ENCODE measurements at regions not wholly inside any gene's neighbourhood (a gene's known extent, or its start where the extent isn't known, plus 50 kb on each side); places are given as distances from the start of the nearest gene placed in this dataset.

DNA sequence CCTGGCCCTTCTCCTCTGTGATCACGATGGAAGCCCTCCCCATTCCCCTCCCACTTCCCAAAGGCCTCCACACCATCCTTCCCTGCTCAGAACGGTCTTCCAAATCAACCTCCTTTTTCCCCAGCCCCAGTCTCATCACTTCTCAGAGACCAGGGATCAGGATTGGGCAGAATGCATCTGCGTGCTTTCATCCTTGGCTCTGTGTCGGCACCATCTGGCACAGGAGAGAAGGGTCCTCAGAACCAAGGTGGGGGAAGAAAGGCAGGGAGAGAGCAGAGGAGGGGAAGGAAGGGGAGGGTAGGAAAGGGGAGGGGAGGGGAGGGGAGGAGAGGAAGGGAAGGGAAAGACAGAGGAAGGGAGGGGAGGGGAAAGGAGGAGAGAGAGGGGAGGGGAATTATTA lies 52.4 kb upstream of the FICD start:
- H3K27me3 Mint-ChIP-seq, result peaks cover 29% of the 10 kb centered on the region
- peak overlapping the region; percentile 39 for H3K27ac Mint-ChIP-seq
- H3K4me1 Mint-ChIP-seq, result no peaks in the 10 kb centered on the region
- H3K4me3 Mint-ChIP-seq, result no peak overlapping the region
- H3K9me3 Mint-ChIP-seq, result no peaks in the 10 kb centered on the region
- no peaks in the 10 kb centered on the region for H3K36me3 Mint-ChIP-seq

- Mint-ChIP-seq H3K36me3 (no peaks in the 10 kb centered on the region), H3K27me3 (peaks cover 22% of the 10 kb centered on the region), H3K4me3 (no peak overlapping the region), H3K4me1 (no peaks in the 10 kb centered on the region), H3K27ac (no peak overlapping the region), H3K9me3 (no peaks in the 10 kb centered on the region)
Measured at GRCh38 chr12:108461058-108461660, 53.9 kb upstream of the FICD start.

DNA sequence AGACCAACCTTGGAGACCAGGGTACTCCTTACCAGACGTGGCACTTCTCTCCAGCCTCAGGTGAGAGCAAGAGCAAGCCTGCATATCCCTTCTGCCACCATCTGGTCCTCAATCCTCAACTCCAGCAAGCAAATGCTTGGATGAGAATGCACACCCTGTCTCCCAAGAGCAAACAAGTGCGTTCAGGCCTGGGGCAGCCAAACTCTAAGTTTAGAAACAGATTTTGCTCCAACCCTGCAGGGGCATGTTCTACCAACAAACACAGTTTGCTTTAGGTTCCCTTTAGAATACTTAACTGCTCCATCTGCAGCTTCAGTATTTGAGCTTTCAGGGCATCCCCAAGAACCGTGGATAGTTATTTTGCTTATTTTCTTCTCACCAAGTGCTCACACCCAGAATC lies 55.9 kb upstream of the FICD start:
- Mint-ChIP-seq H3K27ac (no peak overlapping the region), H3K27me3 (peaks cover 19% of the 10 kb centered on the region), H3K4me1 (no peaks in the 10 kb centered on the region), H3K36me3 (no peaks in the 10 kb centered on the region), H3K4me3 (no peak overlapping the region), H3K9me3 (no peaks in the 10 kb centered on the region)

- no peaks in the 10 kb centered on the region for H3K4me1 Mint-ChIP-seq
- no peak overlapping the region for H3K27ac Mint-ChIP-seq
- no peaks in the 10 kb centered on the region for H3K36me3 Mint-ChIP-seq
- H3K9me3 Mint-ChIP-seq, result no peaks in the 10 kb centered on the region
- peaks cover 21% of the 10 kb centered on the region for H3K27me3 Mint-ChIP-seq
- H3K4me3 Mint-ChIP-seq, result no peak overlapping the region
Measured at GRCh38 chr12:108457734-108458361, 57.2 kb upstream of the FICD start.

DNA sequence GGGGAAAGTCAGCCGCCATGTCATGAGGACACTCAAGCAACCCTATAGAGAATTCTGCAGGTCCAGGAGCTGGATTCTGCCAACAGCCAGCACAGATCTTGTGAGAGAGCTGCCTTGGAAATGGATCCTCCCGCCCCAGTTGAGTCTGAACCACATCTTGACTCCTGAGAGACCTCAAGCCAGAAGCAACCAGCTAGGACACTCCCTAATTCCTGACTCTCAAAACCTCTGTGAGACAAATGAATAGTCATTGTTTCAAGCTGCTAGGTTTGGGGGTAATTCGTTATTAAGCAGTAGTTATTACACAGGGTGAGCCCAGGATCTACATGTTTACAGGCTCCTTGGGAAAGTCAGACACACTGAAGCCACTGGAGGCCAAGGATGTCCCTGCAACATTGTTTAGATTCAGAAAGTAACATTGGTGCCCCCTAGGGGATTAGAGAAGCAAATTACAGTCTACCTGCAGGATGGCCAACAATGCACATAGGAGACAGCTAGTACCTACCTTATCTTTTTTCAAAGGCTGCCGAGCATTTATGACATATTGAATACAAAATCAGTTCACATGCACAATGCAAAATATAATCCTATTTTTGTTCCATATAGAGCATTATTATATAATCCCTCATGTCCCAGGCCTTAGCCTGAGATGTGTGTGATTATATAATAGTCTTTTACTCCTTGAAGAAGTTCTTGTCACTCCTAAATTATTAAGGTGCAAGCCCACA lies 57.9 kb upstream of the FICD start:
- Mint-ChIP-seq H3K4me3 (no peak overlapping the region), H3K27me3 (peaks cover 20% of the 10 kb centered on the region), H3K27ac (no peak overlapping the region), H3K9me3 (no peaks in the 10 kb centered on the region), H3K4me1 (no peaks in the 10 kb centered on the region), H3K36me3 (no peaks in the 10 kb centered on the region)

GRCh38 chr12:108455706-108456105 lies 59.4 kb upstream of the FICD start:
- Mint-ChIP-seq H3K27me3 (peaks cover 20% of the 10 kb centered on the region), H3K9me3 (no peaks in the 10 kb centered on the region), H3K36me3 (no peaks in the 10 kb centered on the region), H3K27ac (no peak overlapping the region), H3K4me1 (no peaks in the 10 kb centered on the region), H3K4me3 (no peak overlapping the region)

GRCh38 chr12:108454539-108455139 lies 60.4 kb upstream of the FICD start:
- Mint-ChIP-seq H3K9me3 (no peaks in the 10 kb centered on the region), H3K4me1 (no peaks in the 10 kb centered on the region), H3K27me3 (peaks cover 17% of the 10 kb centered on the region), H3K36me3 (no peaks in the 10 kb centered on the region), H3K4me3 (no peak overlapping the region), H3K27ac (no peak overlapping the region)

DNA sequence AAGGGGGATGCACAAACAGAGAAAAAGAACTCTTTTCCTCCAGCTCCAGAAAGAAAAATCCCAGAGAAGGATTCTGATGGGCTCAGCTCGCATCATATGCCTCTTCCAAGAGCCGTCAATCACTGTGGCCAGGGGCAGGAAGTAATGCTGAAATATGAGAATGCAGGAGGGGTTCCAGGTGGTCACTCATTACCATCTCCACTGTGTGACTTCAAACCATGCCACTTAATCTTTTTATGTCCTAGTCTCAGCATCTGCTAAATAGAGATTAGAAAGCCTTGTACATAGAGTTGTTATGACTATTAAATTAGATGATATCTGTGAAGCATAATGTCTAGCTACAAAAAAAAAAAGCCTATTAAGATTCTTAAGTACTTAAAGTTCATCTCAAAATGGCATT lies 65.6 kb upstream of the FICD start:
- H3K9me3 Mint-ChIP-seq, result no peaks in the 10 kb centered on the region
- H3K27ac Mint-ChIP-seq, result no peak overlapping the region
- no peaks in the 10 kb centered on the region for H3K36me3 Mint-ChIP-seq
- H3K4me3 Mint-ChIP-seq, result no peak overlapping the region
- H3K27me3 Mint-ChIP-seq, result peaks cover 15% of the 10 kb centered on the region
- H3K4me1 Mint-ChIP-seq, result no peaks in the 10 kb centered on the region

- Mint-ChIP-seq H3K36me3 (no peaks in the 10 kb centered on the region), H3K27me3 (peaks cover 14% of the 10 kb centered on the region), H3K4me3 (no peak overlapping the region), H3K9me3 (no peaks in the 10 kb centered on the region), H3K27ac (no peak overlapping the region), H3K4me1 (no peaks in the 10 kb centered on the region)
Measured at GRCh38 chr12:108448246-108448645, 66.8 kb upstream of the FICD start.

DNA sequence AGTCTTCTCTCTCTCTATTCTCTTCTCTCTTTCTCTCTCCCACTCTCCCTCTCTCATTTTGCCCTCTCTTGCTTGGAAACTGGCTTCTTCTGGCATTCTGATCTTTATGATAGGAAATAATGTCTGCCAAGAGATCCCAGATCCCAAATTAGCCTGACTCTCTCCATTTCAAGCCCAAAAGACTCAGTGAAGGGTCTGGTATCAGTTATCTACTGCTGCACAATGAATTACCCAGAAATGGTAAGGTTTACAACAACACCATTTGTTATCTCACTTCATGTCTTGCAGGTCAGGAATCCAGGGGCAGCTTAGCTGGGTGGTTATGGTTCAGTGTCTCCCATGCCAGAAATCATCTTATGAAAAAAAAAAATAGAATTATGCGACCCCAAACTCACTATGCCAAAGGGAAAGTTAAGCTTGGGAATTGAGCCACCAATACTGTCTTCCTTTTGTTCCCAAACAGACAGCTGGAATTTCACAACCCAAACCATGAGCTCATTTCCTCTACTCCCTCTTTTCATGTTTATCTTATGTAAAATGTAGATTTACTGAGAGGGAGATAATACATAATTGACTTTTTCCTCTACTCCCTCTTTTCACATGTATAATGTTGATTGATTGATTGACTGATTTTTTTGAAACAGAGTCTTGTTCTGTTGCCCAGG lies 67.8 kb upstream of the FICD start:
- no peak overlapping the region for H3K4me3 Mint-ChIP-seq
- peaks cover 10% of the 10 kb centered on the region for H3K27me3 Mint-ChIP-seq
- H3K4me1 Mint-ChIP-seq, result no peaks in the 10 kb centered on the region
- no peak overlapping the region for H3K27ac Mint-ChIP-seq
- H3K36me3 Mint-ChIP-seq, result no peaks in the 10 kb centered on the region
- H3K9me3 Mint-ChIP-seq, result no peaks in the 10 kb centered on the region

DNA sequence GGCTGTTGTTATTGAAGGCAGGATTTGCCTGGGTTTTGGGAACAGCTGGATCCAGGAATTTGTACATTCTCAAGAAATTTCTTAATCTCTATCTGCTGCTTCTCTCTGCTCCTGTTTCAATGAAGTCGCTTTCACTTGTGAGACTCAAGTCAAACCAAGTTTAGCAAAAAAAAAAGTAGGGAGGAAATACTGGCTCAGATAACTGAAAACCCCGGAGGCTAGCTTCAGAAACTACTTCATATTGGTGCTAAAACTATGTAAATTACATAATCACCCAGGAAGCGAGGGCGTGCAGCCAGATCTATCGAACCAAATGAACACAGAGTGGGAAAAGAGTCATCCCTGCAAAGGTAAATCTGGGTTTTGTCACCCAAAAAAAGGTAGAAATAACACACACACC lies 68.3 kb upstream of the FICD start:
- Mint-ChIP-seq H3K4me1 (no peaks in the 10 kb centered on the region), H3K4me3 (no peak overlapping the region), H3K27me3 (peaks cover 6% of the 10 kb centered on the region), H3K36me3 (no peaks in the 10 kb centered on the region), H3K9me3 (no peaks in the 10 kb centered on the region), H3K27ac (no peak overlapping the region)

GRCh38 chr12:108442910-108443309 lies 72.2 kb upstream of the FICD start:
- no peaks in the 10 kb centered on the region for H3K36me3 Mint-ChIP-seq
- H3K27me3 Mint-ChIP-seq, result peaks cover 8% of the 10 kb centered on the region
- H3K4me3 Mint-ChIP-seq, result no peak overlapping the region
- H3K4me1 Mint-ChIP-seq, result no peaks in the 10 kb centered on the region
- H3K9me3 Mint-ChIP-seq, result no peaks in the 10 kb centered on the region
- H3K27ac Mint-ChIP-seq, result no peak overlapping the region

- H3K27me3 Mint-ChIP-seq, result peaks cover 8% of the 10 kb centered on the region
- no peak overlapping the region for H3K27ac Mint-ChIP-seq
- H3K9me3 Mint-ChIP-seq, result no peaks in the 10 kb centered on the region
- H3K4me3 Mint-ChIP-seq, result no peak overlapping the region
- H3K36me3 Mint-ChIP-seq, result no peaks in the 10 kb centered on the region
- H3K4me1 Mint-ChIP-seq, result no peaks in the 10 kb centered on the region
Measured at GRCh38 chr12:108442067-108442466, 73.0 kb upstream of the FICD start.

DNA sequence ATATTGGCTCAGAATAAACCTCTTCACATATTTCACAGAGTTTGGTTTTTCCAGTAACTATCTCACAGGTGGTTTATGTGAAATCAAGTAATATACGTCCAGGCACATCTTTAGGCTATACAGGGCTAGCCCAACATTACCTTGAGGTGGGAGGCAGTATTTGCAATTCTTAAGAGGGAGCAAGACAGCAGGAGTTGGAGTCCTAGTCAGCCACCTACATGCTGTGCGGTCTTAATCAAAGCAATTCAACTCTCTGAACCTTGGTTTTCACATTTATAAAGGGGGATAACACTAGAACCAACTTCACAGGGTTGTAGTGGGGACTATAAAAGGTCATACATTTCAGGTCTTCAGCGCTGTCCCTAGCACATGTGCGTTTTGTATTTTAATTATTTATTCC lies 73.5 kb upstream of the FICD start:
- H3K27me3 Mint-ChIP-seq, result peaks cover 8% of the 10 kb centered on the region
- H3K4me3 Mint-ChIP-seq, result no peak overlapping the region
- H3K4me1 Mint-ChIP-seq, result no peaks in the 10 kb centered on the region
- H3K27ac Mint-ChIP-seq, result no peak overlapping the region
- no peaks in the 10 kb centered on the region for H3K9me3 Mint-ChIP-seq
- H3K36me3 Mint-ChIP-seq, result no peaks in the 10 kb centered on the region

DNA sequence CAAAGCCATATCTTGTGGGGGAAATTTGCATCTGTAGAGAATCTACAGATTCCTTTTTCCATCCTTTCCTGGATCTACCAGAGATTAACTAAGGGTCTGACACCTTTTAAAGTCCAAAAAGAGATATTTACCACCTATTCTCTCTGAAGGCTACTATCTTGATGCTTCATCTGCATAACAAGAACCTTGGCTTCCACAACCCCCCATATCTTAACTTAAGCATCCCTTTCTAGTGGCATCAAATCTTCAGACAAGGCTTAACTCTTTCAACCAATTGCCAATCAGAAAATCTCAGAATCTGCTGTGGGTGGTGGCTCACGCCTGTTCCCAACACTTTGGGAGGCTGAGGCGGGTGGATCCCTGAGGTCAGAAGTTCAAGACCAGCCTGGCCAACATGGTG lies 74.3 kb upstream of the FICD start:
- no peaks in the 10 kb centered on the region for H3K9me3 Mint-ChIP-seq
- no peak overlapping the region for H3K27ac Mint-ChIP-seq
- no peaks in the 10 kb centered on the region for H3K4me1 Mint-ChIP-seq
- H3K36me3 Mint-ChIP-seq, result no peaks in the 10 kb centered on the region
- no peak overlapping the region for H3K4me3 Mint-ChIP-seq
- H3K27me3 Mint-ChIP-seq, result peaks cover 9% of the 10 kb centered on the region

DNA sequence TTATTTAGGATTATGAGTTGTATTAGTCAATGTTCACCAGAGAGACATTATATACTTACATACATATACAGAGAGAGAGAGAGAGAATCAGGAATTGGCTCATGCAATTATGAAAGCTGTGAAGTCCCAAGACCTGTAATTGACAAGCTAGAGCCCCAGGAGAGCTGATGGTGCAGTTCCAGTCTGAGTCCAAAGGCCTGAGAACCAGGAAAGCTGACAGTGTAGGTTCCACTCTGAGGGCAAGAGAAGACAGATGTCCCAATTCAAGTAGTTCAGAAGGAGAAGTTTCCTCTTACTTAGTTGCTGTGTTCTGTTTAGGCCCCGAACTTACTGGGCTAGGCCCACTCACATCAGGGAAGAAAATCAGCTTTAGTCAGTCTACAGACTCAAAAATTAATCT lies 76.4 kb upstream of the FICD start:
- Mint-ChIP-seq H3K36me3 (no peaks in the 10 kb centered on the region), H3K27me3 (peaks cover 9% of the 10 kb centered on the region), H3K27ac (no peak overlapping the region), H3K4me3 (no peak overlapping the region), H3K9me3 (no peaks in the 10 kb centered on the region), H3K4me1 (no peaks in the 10 kb centered on the region)
